ENCODE measurements at regions not wholly inside any gene's neighbourhood (a gene's known extent, or its start where the extent isn't known, plus 50 kb on each side); places are given as distances from the start of the nearest gene placed in this dataset.

DNA sequence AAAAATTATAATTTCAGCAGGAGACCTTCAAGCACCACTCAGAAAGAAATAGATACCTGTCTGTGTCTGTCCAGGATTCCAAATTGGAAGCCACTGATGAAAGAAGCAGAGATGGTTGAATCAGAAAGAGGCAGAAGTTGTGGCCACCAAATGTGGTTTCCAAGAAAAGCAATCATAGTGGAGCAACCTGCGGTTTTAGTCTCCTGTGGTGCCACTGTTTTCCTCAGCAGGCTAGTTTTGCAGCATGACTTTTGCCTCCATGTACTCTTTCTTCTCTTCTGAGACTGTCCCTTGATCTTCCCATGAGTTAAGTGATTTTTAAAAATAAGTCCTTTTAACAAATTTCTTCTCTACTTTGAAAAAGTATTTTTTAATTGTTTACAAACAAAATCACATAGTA is 535.8 kb downstream of the CYLC2 start:
- TF ChIP-seq POLR2AphosphoS5 (IDR thresholded peaks at IDR 0.05; ENCODE audit: low read depth, low read length) = no peak
- no peak for TF ChIP-seq POLR2A (IDR thresholded peaks at IDR 0.05; ENCODE audit: low read depth, low read length)
